CD4-positive, alpha-beta T cell (primary cell): ENCODE measurements at regions not wholly inside any gene's neighbourhood (a gene's known extent, or its start where the extent isn't known, plus 50 kb on each side); places are given as distances from the start of the nearest gene placed in this dataset.

Experiments
- ATAC-seq: fragments of 200-7000 bp; cut with Tn5 transposase; one replicate; pipeline ENCODE4 v1.10.0; 2022; ENCODE audit warnings: mild to moderate bottlenecking; ENCODE audit not compliant: poor library complexity
- CTCF ChIA-PET: fragments of 350-600 bp; sonication (Branson Sonifier 250); formaldehyde crosslinking; loops from one replicate; lab custom pipeline; 2021; ENCODE audit warnings: antibody characterized with exemption, inconsistent platforms; lab: Charles Lee
- POLR2A ChIA-PET: fragments of 350-600 bp; sonication (Branson Sonifier 250); formaldehyde crosslinking; loops from one replicate; lab custom pipeline; 2021; ENCODE audit warnings: antibody characterized with exemption, inconsistent platforms; lab: Charles Lee
- DNase-seq, 14 experiments: peaks; one replicate each; pipeline ENCODE4 v3.0.0-alpha.2; 2013 to 2020; ENCODE audit warnings: mixed read lengths in 2 of 14
- H3K27ac ChIP-seq, 2 donors: one replicate each; pipeline versions ENCODE4 v1.5.1 to v1.7.0; 2013; ENCODE audit warnings: low read length in 2 of 2, low read depth in 1 of 2, mild to moderate bottlenecking in 1 of 2
- H3K27me3 ChIP-seq, 2 experiments: 1 replicate in 1 of 2; 2 replicates in 1 of 2; pipeline versions ENCODE4 v1.6.1 to v1.7.0; 2013; ENCODE audit warnings: low read length in 2 of 2, control low read depth in 1 of 2, mild to moderate bottlenecking in 1 of 2, moderate library complexity in 1 of 2; ENCODE audit not compliant: insufficient read depth in 2 of 2, control insufficient read depth in 1 of 2
- H3K36me3 ChIP-seq: one replicate; pipeline ENCODE4 v1.6.1; 2013; ENCODE audit warnings: low read length, control low read depth; ENCODE audit not compliant: insufficient read depth
- H3K4me1 ChIP-seq: one replicate; pipeline ENCODE4 v1.6.1; 2013; ENCODE audit warnings: low read length, control low read depth; ENCODE audit not compliant: insufficient read depth
- H3K4me3 ChIP-seq: one replicate; pipeline ENCODE4 v1.5.1; 2013; ENCODE audit warnings: mild to moderate bottlenecking, low read length, moderate library complexity
- H3K9me3 ChIP-seq, 2 experiments: 1 replicate in 1 of 2; 2 replicates in 1 of 2; pipeline versions ENCODE4 v1.6.1 to v1.7.0; 2013; ENCODE audit warnings: low read length in 2 of 2, mild to moderate bottlenecking in 2 of 2, control low read depth in 1 of 2, moderate library complexity in 1 of 2; ENCODE audit not compliant: control insufficient read depth in 1 of 2, insufficient read depth in 1 of 2
- H3K27ac Mint-ChIP-seq: one replicate; pipeline ENCODE4 v1.8.0; 2020; ENCODE audit warnings: mixed read lengths
- H3K27me3 Mint-ChIP-seq: one replicate; pipeline ENCODE4 v1.8.0; 2021; ENCODE audit warnings: mixed read lengths
- H3K36me3 Mint-ChIP-seq: one replicate; pipeline ENCODE4 v1.8.0; 2021; ENCODE audit warnings: low read depth, mixed read lengths
- H3K4me1 Mint-ChIP-seq: one replicate; pipeline ENCODE4 v1.8.0; 2021; ENCODE audit warnings: low read depth, mixed read lengths
- H3K4me3 Mint-ChIP-seq: one replicate; pipeline ENCODE4 v1.8.0; 2020; ENCODE audit warnings: mild to moderate bottlenecking, mixed read lengths
- H3K9me3 Mint-ChIP-seq: one replicate; pipeline ENCODE4 v1.8.0; 2020; ENCODE audit warnings: mixed read lengths
- CTCF ChIP-seq: fragments of 200-600 bp; IDR thresholded peaks from one replicate; pipeline ENCODE4 v1.8.0; 2022; ENCODE audit warnings: antibody characterized with exemption, mild to moderate bottlenecking
- intact Hi-C, 2 experiments: fragments of 100-400 bp; cut with DNase I in 1 of 2; cut with micrococcal nuclease in 1 of 2; formaldehyde crosslinking; loops; one replicate each; pipeline versions ENCODE4 v1.15.1 to v1.9.0; 2023 to 2025; cut with DNase I, micrococcal nuclease

GRCh38 chr16:5789033-5789432 lies 691.4 kb upstream of the EEF2KMT start:
- Histone ChIP-seq H3K4me1 (no peaks in the 10 kb centered on the region), H3K27me3 (no peaks in the 10 kb centered on the region), H3K27ac (no peak overlapping the region), H3K4me3 (no peak overlapping the region), H3K36me3 (no peaks in the 10 kb centered on the region), H3K9me3 (peaks cover 0 to 7% of the 10 kb centered on the region in 2 experiments)
- Mint-ChIP-seq H3K9me3 (peaks cover 12% of the 10 kb centered on the region), H3K27ac (no peak overlapping the region), H3K4me1 (no peaks in the 10 kb centered on the region), H3K27me3 (no peaks in the 10 kb centered on the region), H3K36me3 (no peaks in the 10 kb centered on the region), H3K4me3 (no peak overlapping the region)
- CTCF ChIA-PET, result no interaction called here
- no peak for DNase-seq
- no peak for TF ChIP-seq CTCF
- intact Hi-C loops, result no loop called here
- ATAC-seq, result no peak
- POLR2A ChIA-PET, result no interaction called here

GRCh38 chr16:5781436-5781835 lies 683.8 kb upstream of the EEF2KMT start:
- no peak overlapping the region for H3K27ac Mint-ChIP-seq
- peaks cover 5% of the 10 kb centered on the region for H3K9me3 Mint-ChIP-seq
- H3K27me3 Mint-ChIP-seq, result no peaks in the 10 kb centered on the region
- Histone ChIP-seq H3K27ac (no peak overlapping the region), H3K4me3 (no peak overlapping the region), H3K27me3 (no peaks in the 10 kb centered on the region), H3K4me1 (no peaks in the 10 kb centered on the region), H3K36me3 (no peaks in the 10 kb centered on the region), H3K9me3 (peaks cover 0 to 3% of the 10 kb centered on the region in 2 experiments)
- TF ChIP-seq CTCF, result no peak
- no peaks in the 10 kb centered on the region for H3K4me1 Mint-ChIP-seq
- intact Hi-C loops, result no loop called here
- no peaks in the 10 kb centered on the region for H3K36me3 Mint-ChIP-seq
- POLR2A ChIA-PET, result no interaction called here
- no peak for DNase-seq
- no peak overlapping the region for H3K4me3 Mint-ChIP-seq
- ATAC-seq, result no peak
- CTCF ChIA-PET, result no interaction called here

GRCh38 chr16:5776876-5777275 lies 679.3 kb upstream of the EEF2KMT start:
- Histone ChIP-seq H3K36me3 (no peaks in the 10 kb centered on the region), H3K27me3 (no peaks in the 10 kb centered on the region), H3K4me3 (no peak overlapping the region), H3K4me1 (no peaks in the 10 kb centered on the region), H3K9me3 (peaks cover 0 to 3% of the 10 kb centered on the region in 2 experiments), H3K27ac (no peak overlapping the region)
- TF ChIP-seq CTCF, result no peak
- no peak for ATAC-seq
- Mint-ChIP-seq H3K36me3 (no peaks in the 10 kb centered on the region), H3K27ac (no peak overlapping the region), H3K9me3 (no peaks in the 10 kb centered on the region), H3K4me1 (no peaks in the 10 kb centered on the region), H3K4me3 (no peak overlapping the region), H3K27me3 (no peaks in the 10 kb centered on the region)
- intact Hi-C loops, result no loop called here
- POLR2A ChIA-PET, result no interaction called here
- no peak for DNase-seq
- CTCF ChIA-PET, result no interaction called here
